ENCODE measurements at regions not wholly inside any gene's neighbourhood (a gene's known extent, or its start where the extent isn't known, plus 50 kb on each side); places are given as distances from the start of the nearest gene placed in this dataset.

DNA sequence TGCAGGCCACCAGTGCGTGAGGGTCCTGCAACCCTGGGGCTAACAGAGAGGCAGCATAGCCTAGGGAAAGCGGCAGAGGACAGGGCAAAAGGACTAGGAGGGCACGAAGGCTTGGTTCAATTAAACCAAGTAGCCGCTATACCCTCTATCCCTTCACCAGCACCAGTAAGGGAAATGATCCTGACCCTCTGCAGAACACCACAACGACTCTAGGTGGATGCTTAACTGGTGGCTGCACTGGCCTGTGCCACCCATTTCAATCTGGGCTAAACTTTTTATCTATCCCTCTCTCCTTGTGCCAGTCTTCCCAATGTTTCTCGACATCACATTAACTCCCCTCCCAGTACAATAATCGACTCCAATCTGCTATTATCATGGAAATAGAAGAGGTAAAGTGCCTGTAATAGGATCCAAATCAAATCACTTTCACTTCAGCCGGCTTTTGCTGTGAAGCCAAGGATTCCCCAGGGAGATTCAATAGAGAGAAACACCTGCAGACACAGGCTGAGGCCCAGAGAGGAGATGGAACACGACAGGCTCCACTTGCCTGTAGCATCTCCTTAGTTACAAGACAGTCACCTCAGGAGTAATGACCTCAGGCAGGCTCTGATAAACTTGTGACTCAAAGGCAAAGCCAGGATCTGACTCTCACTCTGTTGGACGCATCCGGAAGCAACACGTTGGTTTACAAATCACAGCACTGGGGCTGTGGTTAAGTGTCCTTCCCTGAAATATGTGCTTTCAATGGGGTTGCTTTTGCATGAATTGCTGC is 791.6 kb upstream of the ARRDC4 start:
- TF ChIP-seq EZH2 (IDR thresholded peaks at IDR 0.05; ENCODE audit: low read length, missing control alignments), result no peak
- TF ChIP-seq CTCF (conservative IDR thresholded peaks at IDR 0.05 in 1 of 2, IDR thresholded peaks at IDR 0.05 in 1 of 2; ENCODE audit: low read depth in 1 of 2, low read length in 2 of 2), result no peak

Data from fibroblast of lung (primary cell).